H1 (cell line): ENCODE measurements at regions not wholly inside any gene's neighbourhood (a gene's known extent, or its start where the extent isn't known, plus 50 kb on each side); places are given as distances from the start of the nearest gene placed in this dataset.

ENCODE experiments used
- CTCF ChIA-PET: fragments of 300-600 bp; sonication (Branson Sonifier 250); formaldehyde crosslinking; loops from one replicate; lab custom pipeline; 2021; ENCODE audit not compliant: partially characterized antibody; lab: Charles Lee
- POLR2A ChIA-PET: fragments of 300-600 bp; sonication (Branson Sonifier 250); formaldehyde crosslinking; loops from one replicate; lab custom pipeline; 2021; ENCODE audit warnings: inconsistent platforms; ENCODE audit not compliant: partially characterized antibody; lab: Charles Lee
- DNase-seq, 2 experiments: peaks; one replicate each; pipeline versions ENCODE4 v3.0.0 to v3.0.0-alpha.2; 2010 to 2022; ENCODE audit warnings: low spot score in 2 of 2, low read depth in 1 of 2, mixed read lengths in 1 of 2
- FAIRE-seq: peaks from 2 replicates; lab custom pipeline; 2011; peaks lifted over from hg19 to GRCh38; lab: Jason Lieb, UNC
- H2AFZ ChIP-seq: 2 replicates; pipeline ENCODE4 v1.8.1; 2012; ENCODE audit warnings: low read length, inconsistent platforms
- H2AK5ac ChIP-seq: 2 replicates; pipeline ENCODE4 v1.6.1; 2013; ENCODE audit warnings: low read depth, low read length
- H2BK120ac ChIP-seq: replicated peaks from 2 replicates; pipeline ENCODE3; 2013; ENCODE audit warnings: low read depth, low read length, inconsistent platforms
- H2BK12ac ChIP-seq: 2 replicates; pipeline ENCODE4 v1.6.1; 2013; ENCODE audit warnings: low read depth, low read length
- H2BK15ac ChIP-seq: 2 replicates; pipeline ENCODE4 v1.6.1; 2013; ENCODE audit warnings: low read length
- H2BK20ac ChIP-seq: 2 replicates; pipeline ENCODE4 v1.6.1; 2013; ENCODE audit warnings: low read length
- H2BK5ac ChIP-seq: 2 replicates; pipeline ENCODE4 v1.6.1; 2013; ENCODE audit warnings: low read depth, low read length
- H3K14ac ChIP-seq: 2 replicates; pipeline ENCODE4 v1.6.1; 2013; ENCODE audit warnings: inconsistent platforms; ENCODE audit not compliant: insufficient read length
- H3K18ac ChIP-seq: 2 replicates; pipeline ENCODE4 v1.6.1; 2013; ENCODE audit warnings: low read length; ENCODE audit errors: extremely low read depth
- H3K23ac ChIP-seq: 2 replicates; pipeline ENCODE4 v1.6.1; 2013; ENCODE audit warnings: inconsistent platforms; ENCODE audit not compliant: insufficient read length
- H3K23me2 ChIP-seq: 2 replicates; pipeline ENCODE4 v1.6.1; 2013; ENCODE audit warnings: low read depth, low read length
- H3K27ac ChIP-seq: 2 replicates; pipeline ENCODE4 v1.6.1; 2011; ENCODE audit warnings: low read depth, low read length, inconsistent platforms
- H3K27me3 ChIP-seq, 4 experiments: replicated peaks in 1 of 4; 1 replicate in 1 of 4; 2 replicates in 3 of 4; pipeline versions ENCODE4 v1.6.1 to v1.8.1; 2011 to 2013; ENCODE audit warnings: low read length in 3 of 4, mild to moderate bottlenecking in 3 of 4, inconsistent platforms in 2 of 4, mixed read lengths in 2 of 4, moderate library complexity in 1 of 4; ENCODE audit not compliant: control insufficient read depth in 3 of 4, insufficient read depth in 3 of 4; ENCODE audit errors: extremely low read depth in 1 of 4
- H3K36me3 ChIP-seq, 4 experiments: 2 replicates each; pipeline versions ENCODE4 v1.6.1 to v1.8.1; 2011 to 2013; ENCODE audit warnings: mild to moderate bottlenecking in 4 of 4, low read length in 3 of 4, moderate library complexity in 2 of 4, control low read depth in 1 of 4, inconsistent platforms in 1 of 4; ENCODE audit not compliant: insufficient read depth in 4 of 4, control insufficient read depth in 2 of 4
- H3K4ac ChIP-seq: replicated peaks from 2 replicates; pipeline ENCODE3; 2013; ENCODE audit warnings: low read length, low read depth, mixed read lengths, inconsistent platforms; ENCODE audit not compliant: insufficient read length
- H3K4me1 ChIP-seq, 4 experiments: replicated peaks in 1 of 4; 1 replicate in 1 of 4; 2 replicates in 3 of 4; pipeline versions ENCODE4 v1.6.1 to v1.8.1; 2011 to 2013; ENCODE audit warnings: low read length in 3 of 4, inconsistent platforms in 2 of 4, mixed read lengths in 1 of 4; ENCODE audit not compliant: insufficient read depth in 4 of 4, control insufficient read depth in 3 of 4
- H3K4me2 ChIP-seq, 2 experiments: 2 replicates each; pipeline versions ENCODE4 v1.6.1 to v1.8.1; 2011 to 2013; ENCODE audit warnings: low read depth in 2 of 2, low read length in 2 of 2, control low read depth in 1 of 2, inconsistent platforms in 1 of 2, mild to moderate bottlenecking in 1 of 2; ENCODE audit not compliant: insufficient read depth in 1 of 2
- H3K4me3 ChIP-seq, 4 experiments: fragments of 200-600, 300-600 bp in 1 of 4; sonication (generic), shearing (Covaris generic), sonication (Bioruptor Twin) in 1 of 4; 2 replicates each; pipeline versions ENCODE4 v1.5.1 to v1.8.1; 2011 to 2016; ENCODE audit warnings: low read length in 4 of 4, low read depth in 3 of 4, control low read depth in 2 of 4, inconsistent platforms in 2 of 4, mild to moderate bottlenecking in 2 of 4, mixed read lengths in 1 of 4, moderate library complexity in 1 of 4; ENCODE audit not compliant: insufficient read depth in 2 of 4; ENCODE audit errors: extremely low read depth in 1 of 4
- H3K56ac ChIP-seq: replicated peaks from 2 replicates; pipeline ENCODE3; 2013; ENCODE audit warnings: low read depth, mild to moderate bottlenecking, mixed read lengths, low read length, inconsistent platforms; ENCODE audit not compliant: insufficient read length
- H3K79me1 ChIP-seq: 2 replicates; pipeline ENCODE4 v1.6.1; 2013; ENCODE audit warnings: low read depth, low read length, control low read depth
- H3K79me2 ChIP-seq, 2 experiments: 2 replicates each; pipeline versions ENCODE4 v1.6.1 to v1.8.1; 2012 to 2013; ENCODE audit warnings: low read length in 2 of 2, mild to moderate bottlenecking in 2 of 2, inconsistent platforms in 1 of 2; ENCODE audit not compliant: insufficient read depth in 2 of 2, control insufficient read depth in 1 of 2
- H3K9ac ChIP-seq, 4 experiments: replicated peaks in 1 of 4; 1 replicate in 1 of 4; 2 replicates in 3 of 4; pipeline versions ENCODE4 v1.6.1 to v1.8.1; 2011 to 2013; ENCODE audit warnings: low read depth in 3 of 4, low read length in 3 of 4, control low read depth in 2 of 4, mild to moderate bottlenecking in 2 of 4, moderate library complexity in 2 of 4, inconsistent platforms in 1 of 4; ENCODE audit errors: extremely low read depth in 1 of 4
- H3K9me3 ChIP-seq, 2 experiments: 2 replicates each; pipeline versions ENCODE4 v1.6.1 to v1.8.1; 2012 to 2013; ENCODE audit warnings: mild to moderate bottlenecking in 2 of 2, moderate library complexity in 2 of 2, control low read depth in 1 of 2, inconsistent platforms in 1 of 2, low read depth in 1 of 2, low read length in 1 of 2, mixed read lengths in 1 of 2; ENCODE audit not compliant: insufficient read depth in 2 of 2
- H4K20me1 ChIP-seq, 2 experiments: replicated peaks in 1 of 2; 2 replicates each; pipeline versions ENCODE3 to v1.8.1; 2011 to 2013; ENCODE audit warnings: inconsistent platforms in 2 of 2, low read length in 2 of 2, mild to moderate bottlenecking in 1 of 2; ENCODE audit not compliant: insufficient read depth in 2 of 2, control insufficient read depth in 1 of 2
- H4K5ac ChIP-seq: 2 replicates; pipeline ENCODE4 v1.6.1; 2013; ENCODE audit warnings: low read length, low read depth, mixed read lengths, inconsistent platforms; ENCODE audit not compliant: insufficient read length
- H4K8ac ChIP-seq: 2 replicates; pipeline ENCODE4 v1.8.0; 2013; ENCODE audit warnings: mild to moderate bottlenecking, moderate library complexity, low read length, inconsistent platforms; ENCODE audit not compliant: insufficient read depth; ENCODE audit errors: extremely low read depth
- H4K91ac ChIP-seq: replicated peaks from 2 replicates; pipeline ENCODE3; 2013; ENCODE audit warnings: low read length, mixed read lengths, inconsistent platforms; ENCODE audit not compliant: insufficient read length
- NANOG ChIP-seq: IDR thresholded peaks from 2 replicates; pipeline ENCODE4 v1.6.1; 2011; ENCODE audit warnings: low read length, low read depth, mild to moderate bottlenecking, inconsistent platforms; ENCODE audit not compliant: insufficient read depth, poor library complexity, severe bottlenecking
- SP2 ChIP-seq: IDR thresholded peaks from 2 replicates; pipeline ENCODE4 v1.6.1; 2012; ENCODE audit warnings: mild to moderate bottlenecking, low read length, inconsistent platforms

DNA sequence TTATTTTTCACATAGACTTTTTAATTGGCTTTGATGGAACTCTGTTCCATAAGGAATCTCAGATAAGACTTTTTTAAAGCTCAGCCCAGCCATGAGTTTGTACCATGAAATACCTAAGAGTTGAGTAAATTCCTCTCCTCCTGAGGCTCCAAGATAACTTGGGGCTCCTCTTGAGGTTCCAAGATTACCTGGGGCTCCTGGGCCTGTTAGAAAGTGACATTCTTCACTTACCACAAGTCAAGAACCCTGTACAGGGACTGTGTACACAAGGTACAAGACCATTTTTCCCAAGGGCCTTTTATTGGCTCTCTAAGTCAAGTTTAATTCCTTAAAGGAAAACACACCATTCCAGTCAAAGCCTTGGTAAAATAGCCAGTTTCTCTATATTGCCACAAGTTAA is 111.3 kb upstream of the PRR20G start:
- FAIRE-seq, result no peak

More for the DNA sequence above, 111.3 kb upstream of the PRR20G start:
- Histone ChIP-seq H3K23me2 (no peaks in the 10 kb centered on the region), H3K14ac (no peak overlapping the region), H3K27ac (no peak overlapping the region), H3K9ac (no peak overlapping the region), H2BK15ac (no peak overlapping the region), H2AK5ac (no peak overlapping the region), H2BK5ac (no peak overlapping the region), H3K4me1 (peaks cover 6 to 19% (median 14%) of the 10 kb centered on the region in 4 experiments), H2AFZ (no peak overlapping the region), H3K56ac (no peak overlapping the region), H3K18ac (no peak overlapping the region), H4K5ac (no peak overlapping the region), H3K79me2 (no peaks in the 10 kb centered on the region), H4K91ac (no peak overlapping the region), H2BK120ac (no peak overlapping the region), H4K20me1 (no peaks in the 10 kb centered on the region), H3K79me1 (no peaks in the 10 kb centered on the region), H3K36me3 (no peaks in the 10 kb centered on the region), H3K9me3 (0 out of 4 replicates have a peak, but pooled peaks cover 0 to 2% of the 10 kb centered on the region in 2 experiments), H3K4me3 (no peak overlapping the region), H4K8ac (no peak overlapping the region), H3K4ac (no peak overlapping the region), H3K23ac (no peak overlapping the region), H2BK20ac (no peak overlapping the region), H3K27me3 (no peaks in the 10 kb centered on the region; a peak in 1 of 7 replicates), H3K4me2 (no peak overlapping the region), H2BK12ac (no peak overlapping the region)
- TF ChIP-seq SP2, result no peak
- TF ChIP-seq NANOG, result no peak
- DNase-seq, result no peak
- ChIA-PET CTCF (interaction anchor here (1.2 to 1.9 kb wide), 2 partner anchors 7 to 25 kb away, joined by 3 to 6 read pairs; no protein-coding TSS in a partner anchor), POLR2A (no interaction called here)
